ENCODE measurements at regions not wholly inside any gene's neighbourhood (a gene's known extent, or its start where the extent isn't known, plus 50 kb on each side); places are given as distances from the start of the nearest gene placed in this dataset.

DNA sequence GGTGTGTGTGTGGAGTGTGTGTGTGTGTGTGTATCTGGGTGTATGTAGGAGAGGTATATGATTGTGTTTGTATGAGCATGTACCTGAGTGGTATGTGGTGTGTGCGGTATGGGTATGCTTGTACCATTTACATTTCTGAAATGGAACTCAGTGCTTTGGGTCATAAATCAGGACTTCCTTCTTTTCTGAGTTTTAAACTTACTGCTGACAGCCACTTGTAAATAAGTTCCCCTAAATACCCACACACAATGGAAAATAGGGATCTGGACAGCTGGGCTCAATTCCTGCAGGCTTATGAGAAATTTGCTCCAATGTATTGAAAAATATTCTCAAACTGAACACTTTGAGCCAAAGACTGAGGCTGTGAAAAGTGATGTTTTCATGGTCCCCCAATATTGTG is 293.6 kb downstream of the HLX start:
- Histone ChIP-seq H3F3A (ENCODE audit: insufficient read depth, low read length) (no peaks in the 10 kb centered on the region), H2AFZ (ENCODE audit: low read length) (no peak overlapping the region), H3K9me3 (ENCODE audit: low read length) (no peaks in the 10 kb centered on the region), H3K9ac (ENCODE audit: low read length) (no peak overlapping the region), H3K36me3 (ENCODE audit: insufficient read depth, low read length) (no peaks in the 10 kb centered on the region), H3K79me2 (ENCODE audit: insufficient read depth, low read length) (no peaks in the 10 kb centered on the region), H3K27ac (ENCODE audit: low read depth, low read length, poor library complexity, severe bottlenecking) (no peak overlapping the region), H3K9me2 (ENCODE audit: low read depth, low read length) (no peaks in the 10 kb centered on the region), H3K27me3 (ENCODE audit: insufficient read depth, low read length) (no peaks in the 10 kb centered on the region), H3K4me3 (ENCODE audit: low read depth, low read length, poor library complexity, severe bottlenecking) (no peak overlapping the region), H3K4me1 (ENCODE audit: insufficient read depth, low read length, severe bottlenecking) (no peaks in the 10 kb centered on the region), H3K4me2 (ENCODE audit: low read length) (no peak overlapping the region), H4K20me1 (ENCODE audit: insufficient read depth, low read length) (no peaks in the 10 kb centered on the region)
- TF ChIP-seq, protein P1, sequence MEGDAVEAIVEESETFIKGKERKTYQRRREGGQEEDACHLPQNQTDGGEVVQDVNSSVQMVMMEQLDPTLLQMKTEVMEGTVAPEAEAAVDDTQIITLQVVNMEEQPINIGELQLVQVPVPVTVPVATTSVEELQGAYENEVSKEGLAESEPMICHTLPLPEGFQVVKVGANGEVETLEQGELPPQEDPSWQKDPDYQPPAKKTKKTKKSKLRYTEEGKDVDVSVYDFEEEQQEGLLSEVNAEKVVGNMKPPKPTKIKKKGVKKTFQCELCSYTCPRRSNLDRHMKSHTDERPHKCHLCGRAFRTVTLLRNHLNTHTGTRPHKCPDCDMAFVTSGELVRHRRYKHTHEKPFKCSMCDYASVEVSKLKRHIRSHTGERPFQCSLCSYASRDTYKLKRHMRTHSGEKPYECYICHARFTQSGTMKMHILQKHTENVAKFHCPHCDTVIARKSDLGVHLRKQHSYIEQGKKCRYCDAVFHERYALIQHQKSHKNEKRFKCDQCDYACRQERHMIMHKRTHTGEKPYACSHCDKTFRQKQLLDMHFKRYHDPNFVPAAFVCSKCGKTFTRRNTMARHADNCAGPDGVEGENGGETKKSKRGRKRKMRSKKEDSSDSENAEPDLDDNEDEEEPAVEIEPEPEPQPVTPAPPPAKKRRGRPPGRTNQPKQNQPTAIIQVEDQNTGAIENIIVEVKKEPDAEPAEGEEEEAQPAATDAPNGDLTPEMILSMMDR (IDR thresholded peaks at IDR 0.05; ENCODE audit: low read length) = no peak
- TF ChIP-seq EZH2 (IDR thresholded peaks at IDR 0.05; ENCODE audit: borderline replicate concordance, low read length) = no peak

DNA sequence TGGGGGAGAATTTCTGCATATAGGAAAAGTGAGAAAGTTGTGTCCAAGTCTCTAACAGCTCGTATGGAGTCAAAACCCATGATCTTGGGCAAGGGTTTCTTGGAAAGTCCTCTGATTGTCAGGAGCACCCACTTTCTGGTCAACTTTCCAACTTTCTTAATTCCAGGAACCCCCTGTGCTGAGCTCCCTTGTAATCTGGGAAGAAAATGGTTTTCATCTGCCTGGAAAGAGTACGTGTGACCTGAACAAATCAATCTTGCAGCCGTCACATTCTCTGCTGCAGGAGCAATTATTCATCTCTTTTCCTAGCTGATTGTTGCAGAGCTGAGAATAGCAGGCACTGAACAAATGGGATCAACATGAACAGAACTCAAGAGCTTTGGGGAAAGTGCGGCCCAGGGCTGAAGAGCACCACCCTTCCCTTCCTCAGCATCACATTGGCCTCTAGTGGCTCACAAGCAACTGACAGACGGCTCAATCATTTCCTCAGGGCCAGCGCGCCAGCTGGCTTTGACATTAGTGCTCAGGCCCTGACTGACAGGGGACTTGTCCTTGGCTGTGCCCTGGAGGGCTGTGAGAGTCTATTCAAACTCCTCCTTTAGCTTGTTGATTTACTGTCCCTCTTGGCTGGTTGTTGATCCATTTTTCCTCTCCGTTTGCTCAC is 295.2 kb downstream of the HLX start:
- H3K4me2 ChIP-seq (ENCODE audit: low read length) = no peak overlapping the region
- no peaks in the 10 kb centered on the region for H3K4me1 ChIP-seq (ENCODE audit: insufficient read depth, low read length, severe bottlenecking)
- H3K4me3 ChIP-seq (ENCODE audit: low read depth, low read length, poor library complexity, severe bottlenecking) = no peak overlapping the region
- no peaks in the 10 kb centered on the region for H3K79me2 ChIP-seq (ENCODE audit: insufficient read depth, low read length)
- no peaks in the 10 kb centered on the region for H4K20me1 ChIP-seq (ENCODE audit: insufficient read depth, low read length)
- H3K9me2 ChIP-seq (ENCODE audit: low read depth, low read length) = no peaks in the 10 kb centered on the region
- H3F3A ChIP-seq (ENCODE audit: insufficient read depth, low read length) = no peaks in the 10 kb centered on the region
- no peaks in the 10 kb centered on the region for H3K27me3 ChIP-seq (ENCODE audit: insufficient read depth, low read length)
- no peak overlapping the region for H3K9ac ChIP-seq (ENCODE audit: low read length)
- H2AFZ ChIP-seq (ENCODE audit: low read length) = no peak overlapping the region
- no peaks in the 10 kb centered on the region for H3K36me3 ChIP-seq (ENCODE audit: insufficient read depth, low read length)
- no peak overlapping the region for H3K27ac ChIP-seq (ENCODE audit: low read depth, low read length, poor library complexity, severe bottlenecking)
- TF ChIP-seq, protein P1 (IDR thresholded peaks at IDR 0.05; ENCODE audit: low read length) = no peak
- no peak for TF ChIP-seq EZH2 (IDR thresholded peaks at IDR 0.05; ENCODE audit: borderline replicate concordance, low read length)
- H3K9me3 ChIP-seq (ENCODE audit: low read length) = no peaks in the 10 kb centered on the region

DNA sequence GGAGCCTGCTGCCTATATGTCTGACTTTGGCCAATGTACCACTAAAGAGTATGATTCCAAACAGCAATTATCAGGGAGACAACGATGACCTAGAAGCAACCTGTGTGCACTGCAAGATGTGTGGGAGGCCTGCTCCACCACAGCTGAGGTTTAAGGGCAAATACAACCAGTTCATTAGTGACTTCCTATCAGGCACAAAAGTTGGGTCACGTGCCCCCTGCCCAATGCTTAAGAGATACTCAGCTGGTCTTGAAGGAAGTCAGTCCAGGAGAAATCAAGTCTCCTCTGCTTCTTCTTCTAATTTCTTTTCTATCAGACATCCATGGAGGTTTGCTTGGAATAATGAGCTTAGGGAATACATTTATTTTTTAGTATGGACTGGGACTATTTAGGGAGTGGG is 296.0 kb downstream of the HLX start:
- Histone ChIP-seq H3K36me3 (ENCODE audit: insufficient read depth, low read length) (no peaks in the 10 kb centered on the region), H4K20me1 (ENCODE audit: insufficient read depth, low read length) (no peaks in the 10 kb centered on the region), H3K9me2 (ENCODE audit: low read depth, low read length) (no peaks in the 10 kb centered on the region), H3K9me3 (ENCODE audit: low read length) (no peaks in the 10 kb centered on the region), H3K27ac (ENCODE audit: low read depth, low read length, poor library complexity, severe bottlenecking) (no peak overlapping the region), H3K4me2 (ENCODE audit: low read length) (no peak overlapping the region), H3K9ac (ENCODE audit: low read length) (no peak overlapping the region), H2AFZ (ENCODE audit: low read length) (no peak overlapping the region), H3K27me3 (ENCODE audit: insufficient read depth, low read length) (no peaks in the 10 kb centered on the region), H3K4me3 (ENCODE audit: low read depth, low read length, poor library complexity, severe bottlenecking) (no peak overlapping the region), H3K4me1 (ENCODE audit: insufficient read depth, low read length, severe bottlenecking) (no peaks in the 10 kb centered on the region), H3F3A (ENCODE audit: insufficient read depth, low read length) (no peaks in the 10 kb centered on the region), H3K79me2 (ENCODE audit: insufficient read depth, low read length) (no peaks in the 10 kb centered on the region)
- TF ChIP-seq, protein P1 (IDR thresholded peaks at IDR 0.05; ENCODE audit: low read length) = no peak
- no peak for TF ChIP-seq EZH2 (IDR thresholded peaks at IDR 0.05; ENCODE audit: borderline replicate concordance, low read length)
